Lower leg skin (tissue), 4 donors: ENCODE measurements at regions not wholly inside any gene's neighbourhood (a gene's known extent, or its start where the extent isn't known, plus 50 kb on each side); places are given as distances from the start of the nearest gene placed in this dataset.
"Not testable (repeated sequence)": the region's sequence is repeated elsewhere in the genome, so short reads cannot be mapped to it uniquely, and the experiment has no call there.

Experiments used
- DNase-seq, 2 donors: peaks; one replicate each; pipeline ENCODE4 v3.0.0-alpha.2; 2019; ENCODE audit warnings: low spot score in 2 of 2
- H3K4me3 ChIP-seq: fragments of 200-600 bp; sonication (generic); 2 replicates; pipeline ENCODE4 v1.5.1; 2017; ENCODE audit warnings: mild to moderate bottlenecking, low read depth; ENCODE audit not compliant: poor library complexity, severe bottlenecking
- CTCF ChIP-seq, 3 donors: fragments of 450-650 bp; IDR thresholded peaks; one replicate each; pipeline ENCODE4 v1.5.1; 2016; ENCODE audit warnings: antibody characterized with exemption in 3 of 3, mild to moderate bottlenecking in 3 of 3, moderate library complexity in 2 of 3
- POLR2A ChIP-seq, 2 donors: fragments of 450-650 bp; IDR thresholded peaks; one replicate each; pipeline ENCODE4 v1.6.1; 2016 to 2017; ENCODE audit warnings: antibody characterized with exemption in 2 of 2, mild to moderate bottlenecking in 1 of 2, moderate library complexity in 1 of 2
- WGBS, 2 donors: methylation state at CpG; one replicate each; pipeline ENCODE4 v1.1.5; 2018; 5-methylcytosine and 5-hydroxymethylcytosine counted together
- intact Hi-C: fragments of 100-400 bp; cut with DNase I; formaldehyde crosslinking; loops from one replicate; pipeline ENCODE4 v1.15.0; 2023; ENCODE audit warnings: low total_unique reads

DNA sequence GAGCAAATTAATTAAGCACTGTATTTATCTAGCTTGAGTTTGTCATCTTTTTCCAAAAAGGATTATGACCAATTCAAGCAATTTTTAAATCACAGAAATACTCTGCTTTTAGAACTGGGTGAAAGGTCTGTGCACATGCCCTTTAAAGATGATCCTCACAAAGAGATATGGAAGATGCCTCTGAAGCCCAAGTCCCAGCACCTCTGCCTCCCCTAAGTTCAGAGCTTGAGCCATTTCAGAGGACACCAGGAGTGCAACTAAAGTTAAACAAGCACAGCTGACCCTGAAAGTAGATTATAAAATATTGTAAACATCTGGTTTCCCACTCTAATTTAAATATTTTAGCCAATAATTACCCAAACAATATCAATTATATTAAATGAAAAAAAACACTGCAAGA, 139.5 kb upstream of the BEND6 start:
- no peak for DNase-seq
- intact Hi-C loops: no loop called here
- H3K4me3 ChIP-seq: no peak overlapping the region
- no peak for TF ChIP-seq POLR2A (IDR thresholded peaks at IDR 0.05)
- no peak for TF ChIP-seq CTCF (IDR thresholded peaks at IDR 0.05)

DNA sequence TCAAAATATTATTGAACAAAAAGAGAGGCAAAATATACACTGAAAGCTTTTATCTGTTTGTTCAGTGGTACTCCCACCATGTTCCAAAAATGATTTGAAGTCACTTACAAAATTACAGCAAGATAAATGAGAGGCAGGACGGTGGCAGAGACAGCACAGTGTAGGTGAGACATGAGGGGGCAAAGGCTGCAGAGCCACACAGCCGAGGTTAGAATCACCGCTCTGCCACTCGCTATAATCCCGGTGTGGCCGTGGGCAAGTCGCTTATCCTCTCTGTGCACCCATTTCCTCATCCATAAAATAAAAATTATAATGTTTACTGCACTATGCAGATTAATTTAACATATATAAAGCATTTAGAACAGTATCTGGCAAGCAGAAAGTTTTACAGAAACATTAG, 140.1 kb upstream of the BEND6 start:
- intact Hi-C loops: no loop called here
- WGBS, 2 donors: 88 to 89% methylated on average over 7 of the region's 7 CpGs
- no peak for TF ChIP-seq POLR2A (IDR thresholded peaks at IDR 0.05)
- TF ChIP-seq CTCF (IDR thresholded peaks at IDR 0.05): no peak
- DNase-seq: no peak
- H3K4me3 ChIP-seq: no peak overlapping the region

- no peak for TF ChIP-seq POLR2A (IDR thresholded peaks at IDR 0.05)
- TF ChIP-seq CTCF (IDR thresholded peaks at IDR 0.05): no peak
- no peak overlapping the region for H3K4me3 ChIP-seq
- intact Hi-C loops: no loop called here
- no peak for DNase-seq
- 71 to 76% methylated on average over 3 of the region's 3 CpGs for WGBS, 2 donors
These were observed 140.6 kb upstream of the BEND6 start for GRCh38 chr6:56814308-56814707.

DNA sequence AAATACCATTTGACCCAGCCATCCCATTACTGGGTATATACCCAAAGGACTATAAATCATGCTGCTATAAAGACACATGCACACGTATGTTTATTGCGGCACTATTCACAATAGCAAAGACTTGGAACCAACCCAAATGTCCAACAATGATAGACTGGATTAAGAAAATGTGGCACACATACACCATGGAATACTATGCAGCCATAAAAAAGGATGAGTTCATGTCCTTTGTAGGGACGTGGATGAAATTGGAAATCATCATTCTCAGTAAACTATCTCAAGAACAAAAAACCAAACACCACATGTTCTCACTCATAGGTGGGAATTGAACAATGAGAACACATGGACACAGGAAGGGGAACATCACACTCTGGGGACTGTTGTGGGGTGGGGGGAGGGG, 142.1 kb upstream of the BEND6 start:
- DNase-seq, intact Hi-C loops, H3K4me3 ChIP-seq: not testable (repeated sequence)
- WGBS, 2 donors: 92 to 97% methylated on average over 3 of the region's 3 CpGs

DNA sequence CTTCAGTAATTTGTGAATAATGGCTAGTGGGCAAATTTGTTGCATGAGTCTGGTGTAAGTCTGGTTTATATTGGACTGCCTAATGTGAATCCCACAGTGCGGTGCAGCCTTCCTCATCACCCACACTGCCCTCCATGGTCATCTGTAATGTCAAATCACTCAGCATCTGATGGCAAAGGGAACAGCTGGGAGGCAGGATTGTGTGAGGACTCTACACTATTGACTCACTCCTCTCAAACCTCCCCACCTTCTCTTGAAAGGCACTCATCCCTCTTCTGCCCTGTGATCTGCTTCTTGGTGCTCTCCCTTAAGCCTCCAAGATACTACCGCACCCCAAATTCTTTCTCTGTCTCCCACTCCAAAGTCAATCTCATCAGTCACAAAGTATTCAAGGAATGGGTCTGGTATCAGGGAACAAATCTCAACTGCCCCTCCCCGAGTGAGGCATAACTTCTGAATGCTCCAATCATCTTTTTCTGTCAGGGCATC, 146.0 kb upstream of the BEND6 start:
- H3K4me3 ChIP-seq: no peak overlapping the region
- TF ChIP-seq CTCF (IDR thresholded peaks at IDR 0.05) (no peak), POLR2A (IDR thresholded peaks at IDR 0.05) (no peak)
- no peak for DNase-seq
- WGBS, 2 donors: 81 to 84% methylated on average over 3 of the region's 3 CpGs
- intact Hi-C loops: no loop called here

DNA sequence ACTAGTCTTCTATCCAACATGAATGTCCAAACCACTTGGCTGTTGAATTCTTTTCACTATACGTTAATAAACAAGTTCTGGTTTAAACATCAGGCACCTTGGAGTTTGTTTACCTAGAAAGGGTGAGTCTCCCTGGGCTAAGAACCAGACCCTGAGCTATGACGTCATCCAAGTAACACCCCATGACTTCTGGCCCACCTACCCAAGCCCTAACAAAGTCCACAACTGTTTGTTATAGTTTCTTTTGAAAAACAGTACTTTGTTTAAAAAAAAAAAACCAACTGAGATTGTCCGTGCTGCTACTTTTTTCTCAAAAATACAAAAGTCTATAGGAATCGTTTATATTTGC, 146.9 kb upstream of the BEND6 start:
- no peak overlapping the region for H3K4me3 ChIP-seq
- no peak for TF ChIP-seq CTCF (IDR thresholded peaks at IDR 0.05)
- TF ChIP-seq POLR2A (IDR thresholded peaks at IDR 0.05): no peak
- DNase-seq: no peak
- intact Hi-C loops: no loop called here
- WGBS, 2 donors: 79 to 81% methylated on average over 4 of the region's 4 CpGs
